ENCODE measurements at regions not wholly inside any gene's neighbourhood (a gene's known extent, or its start where the extent isn't known, plus 50 kb on each side); places are given as distances from the start of the nearest gene placed in this dataset.
"Not testable (repeated sequence)": the region's sequence is repeated elsewhere in the genome, so short reads cannot be mapped to it uniquely, and the experiment has no call there.

GRCh38 chr6:55955684-55956083, 80.3 kb upstream of the BMP5 start:
- DNase-seq = no peak

- no peak for DNase-seq
Measured at GRCh38 chr6:55954436-55954835, 79.0 kb upstream of the BMP5 start.

- DNase-seq = peak; percentile 78
Measured at GRCh38 chr6:55953335-55953734, 77.9 kb upstream of the BMP5 start.

GRCh38 chr6:55950071-55950814, 74.9 kb upstream of the BMP5 start:
- DNase-seq = no peak

GRCh38 chr6:55943329-55943728, 67.9 kb upstream of the BMP5 start:
- DNase-seq = no peak

GRCh38 chr6:55941702-55942101, 66.3 kb upstream of the BMP5 start:
- no peak for DNase-seq

- DNase-seq = peak; percentile 63
Measured at GRCh38 chr6:55937951-55938690, 62.7 kb upstream of the BMP5 start.

GRCh38 chr6:55937261-55937947, 62.0 kb upstream of the BMP5 start:
- no peak for DNase-seq

GRCh38 chr6:55931101-55931500, 55.7 kb upstream of the BMP5 start:
- no peak for DNase-seq

GRCh38 chr6:55927713-55928112, 52.3 kb upstream of the BMP5 start:
- DNase-seq = not testable (repeated sequence)

- no peak for DNase-seq
Measured at GRCh38 chr6:55925292-55925691, 49.9 kb upstream of the BMP5 start.

Measured in skin of body (tissue), 1 donor.